NT2/D1 (cell line): ENCODE measurements at regions not wholly inside any gene's neighbourhood (a gene's known extent, or its start where the extent isn't known, plus 50 kb on each side); places are given as distances from the start of the nearest gene placed in this dataset.
"Not testable (repeated sequence)": the region's sequence is repeated elsewhere in the genome, so short reads cannot be mapped to it uniquely, and the experiment has no call there.

Experiments
- SUZ12 ChIP-seq: IDR thresholded peaks from 2 replicates; pipeline ENCODE4 v1.6.1; 2011; ENCODE audit not compliant: insufficient read length, insufficient read depth; ENCODE audit errors: extremely low read depth
- YY1 ChIP-seq: IDR thresholded peaks from 2 replicates; pipeline ENCODE4 v1.6.1; 2011; ENCODE audit not compliant: insufficient read length, insufficient read depth
- ZNF274 ChIP-seq: IDR thresholded peaks from 2 replicates; pipeline ENCODE4 v1.6.1; 2011; ENCODE audit warnings: mild to moderate bottlenecking, low read depth, low read length

DNA sequence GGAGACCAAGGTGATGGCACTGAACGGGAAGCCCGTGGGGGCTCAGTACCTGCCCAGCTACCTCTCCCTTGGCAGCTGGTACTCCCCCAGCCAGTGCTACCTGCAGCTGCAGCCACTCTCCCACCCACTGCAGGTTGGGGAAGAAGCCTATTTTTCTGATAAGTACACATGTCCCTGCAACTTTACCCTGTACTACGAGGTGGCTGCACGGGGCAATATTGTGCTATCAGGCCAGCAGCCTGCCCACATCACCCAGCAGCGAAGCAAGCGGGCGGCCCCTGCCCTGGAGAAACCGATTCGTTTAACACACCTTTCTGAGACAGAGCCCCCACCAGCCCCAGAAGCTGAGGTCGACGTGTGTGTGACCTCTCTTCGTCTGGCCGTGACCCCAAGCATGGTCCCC lies 1246.2 kb upstream of the PHF14 start:
- TF ChIP-seq ZNF274, YY1, SUZ12: not testable (repeated sequence)
